ENCODE measurements at regions not wholly inside any gene's neighbourhood (a gene's known extent, or its start where the extent isn't known, plus 50 kb on each side); places are given as distances from the start of the nearest gene placed in this dataset.

GRCh38 chr21:21664871-21665270 lies 666.7 kb downstream of the NCAM2 start:
- no peaks in the 10 kb centered on the region for H3K27me3 ChIP-seq
- H3K36me3 ChIP-seq = no peaks in the 10 kb centered on the region
- no peak for DNase-seq
- no peaks in the 10 kb centered on the region for H3K4me1 ChIP-seq
- H3K4me3 ChIP-seq = no peak overlapping the region
- 66 to 68% methylated on average over 5 of the region's 5 CpGs for WGBS, 2 donors
- no peak overlapping the region for H3K27ac ChIP-seq
- TF ChIP-seq POLR2A (IDR thresholded peaks at IDR 0.05) (no peak), CTCF (IDR thresholded peaks at IDR 0.05) (no peak)
- H3K9me3 ChIP-seq = no peaks in the 10 kb centered on the region
- intact Hi-C loops (cut with DNase I) = no loop called here

DNA sequence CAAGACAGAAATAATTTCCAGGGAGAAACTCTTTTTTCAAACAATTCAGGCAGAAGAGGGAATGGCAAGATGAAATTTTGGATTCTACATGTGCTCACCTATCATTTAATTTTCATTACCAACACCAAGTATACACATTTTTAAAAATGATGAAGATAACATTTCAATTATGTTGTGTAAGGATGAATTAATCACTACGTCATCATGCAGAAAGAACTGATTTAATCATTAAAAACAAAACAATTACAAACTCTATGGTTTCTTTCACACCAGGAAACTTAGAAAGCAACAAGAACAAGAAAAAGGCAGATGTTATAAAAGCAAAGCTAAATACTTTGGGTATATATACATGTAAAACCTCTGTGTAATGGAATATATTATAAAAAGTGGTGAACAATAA lies 668.5 kb downstream of the NCAM2 start:
- no peak for DNase-seq
- H3K9me3 ChIP-seq = no peaks in the 10 kb centered on the region
- no peak for TF ChIP-seq POLR2A (IDR thresholded peaks at IDR 0.05)
- TF ChIP-seq CTCF (IDR thresholded peaks at IDR 0.05) = no peak
- intact Hi-C loops (cut with DNase I) = no loop called here
- H3K36me3 ChIP-seq = no peaks in the 10 kb centered on the region
- no peaks in the 10 kb centered on the region for H3K4me1 ChIP-seq
- no peaks in the 10 kb centered on the region for H3K27me3 ChIP-seq
- no peak overlapping the region for H3K4me3 ChIP-seq
- no peak overlapping the region for H3K27ac ChIP-seq
- 57 to 65% methylated on average over 1 of the region's 1 CpG for WGBS, 2 donors

DNA sequence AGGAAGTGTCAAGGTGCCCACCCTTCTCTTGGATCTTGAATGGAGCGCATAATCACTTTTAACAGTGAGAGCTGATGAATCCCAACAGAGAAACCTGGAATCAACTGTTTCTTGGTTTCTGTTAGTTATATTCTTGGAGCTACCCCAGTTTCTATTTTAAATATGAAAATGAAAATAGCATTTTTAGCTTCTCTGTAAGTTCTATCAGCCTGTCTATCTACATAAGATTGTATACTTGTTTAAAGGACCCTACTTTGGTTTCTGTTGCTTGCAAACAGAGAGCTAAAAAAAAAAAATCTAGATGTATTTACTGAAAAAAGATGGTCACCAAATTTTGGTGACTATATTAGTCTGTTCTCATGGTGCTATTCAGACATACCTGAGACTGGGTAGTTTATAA lies 670.0 kb downstream of the NCAM2 start:
- no peaks in the 10 kb centered on the region for H3K9me3 ChIP-seq
- intact Hi-C loops (cut with DNase I) = no loop called here
- TF ChIP-seq POLR2A (IDR thresholded peaks at IDR 0.05) (no peak), CTCF (IDR thresholded peaks at IDR 0.05) (no peak)
- no peak overlapping the region for H3K4me3 ChIP-seq
- H3K27me3 ChIP-seq = no peaks in the 10 kb centered on the region
- no peaks in the 10 kb centered on the region for H3K4me1 ChIP-seq
- whole genome bisulfite sequencing, 2 donors = 88 to 89% methylated on average over 1 of the region's 1 CpG
- DNase-seq = no peak
- H3K27ac ChIP-seq = no peak overlapping the region
- H3K36me3 ChIP-seq = no peaks in the 10 kb centered on the region

GRCh38 chr21:21673959-21674358 lies 675.8 kb downstream of the NCAM2 start:
- 24 to 30% methylated on average over 1 of the region's 1 CpG for WGBS, 2 donors
- no peaks in the 10 kb centered on the region for H3K27me3 ChIP-seq
- H3K4me3 ChIP-seq = no peak overlapping the region
- no peak overlapping the region for H3K27ac ChIP-seq
- TF ChIP-seq POLR2A (IDR thresholded peaks at IDR 0.05) (no peak), CTCF (IDR thresholded peaks at IDR 0.05) (no peak)
- intact Hi-C loops (cut with DNase I) = no loop called here
- H3K9me3 ChIP-seq = peaks cover 0 to 6% (median 0%) of the 10 kb centered on the region in 3 donors
- no peak for DNase-seq
- no peaks in the 10 kb centered on the region for H3K4me1 ChIP-seq
- H3K36me3 ChIP-seq = no peaks in the 10 kb centered on the region

DNA sequence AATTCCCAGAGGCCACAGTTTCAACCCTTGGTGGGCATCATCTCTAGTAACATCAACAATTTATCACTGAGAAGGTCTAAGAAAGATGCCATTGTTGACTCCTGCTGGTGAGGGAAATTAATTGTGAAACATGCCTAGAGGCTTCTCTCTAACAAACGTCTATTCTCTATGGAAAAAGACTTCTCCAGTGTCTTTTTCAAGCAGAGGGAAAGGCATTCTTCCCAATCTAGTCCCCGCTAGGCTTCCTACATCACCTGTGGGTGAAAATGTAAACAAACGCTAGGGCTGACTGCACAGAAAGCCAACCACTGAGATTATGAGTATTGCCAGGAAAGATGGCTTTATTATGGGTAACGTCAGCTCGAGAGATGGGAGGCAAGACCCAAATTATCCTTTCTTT lies 677.4 kb downstream of the NCAM2 start:
- H3K27ac ChIP-seq = no peak overlapping the region
- intact Hi-C loops (cut with DNase I) = no loop called here
- 50 to 69% methylated on average over 5 of the region's 5 CpGs for WGBS, 2 donors
- H3K4me1 ChIP-seq = no peaks in the 10 kb centered on the region
- TF ChIP-seq POLR2A (IDR thresholded peaks at IDR 0.05) = no peak
- no peak for TF ChIP-seq CTCF (IDR thresholded peaks at IDR 0.05)
- H3K36me3 ChIP-seq = no peaks in the 10 kb centered on the region
- H3K27me3 ChIP-seq = no peaks in the 10 kb centered on the region
- H3K4me3 ChIP-seq = no peak overlapping the region
- DNase-seq = no peak
- H3K9me3 ChIP-seq = peaks cover 0 to 6% (median 0%) of the 10 kb centered on the region in 3 donors
